ENCODE measurements at regions not wholly inside any gene's neighbourhood (a gene's known extent, or its start where the extent isn't known, plus 50 kb on each side); places are given as distances from the start of the nearest gene placed in this dataset.

DNA sequence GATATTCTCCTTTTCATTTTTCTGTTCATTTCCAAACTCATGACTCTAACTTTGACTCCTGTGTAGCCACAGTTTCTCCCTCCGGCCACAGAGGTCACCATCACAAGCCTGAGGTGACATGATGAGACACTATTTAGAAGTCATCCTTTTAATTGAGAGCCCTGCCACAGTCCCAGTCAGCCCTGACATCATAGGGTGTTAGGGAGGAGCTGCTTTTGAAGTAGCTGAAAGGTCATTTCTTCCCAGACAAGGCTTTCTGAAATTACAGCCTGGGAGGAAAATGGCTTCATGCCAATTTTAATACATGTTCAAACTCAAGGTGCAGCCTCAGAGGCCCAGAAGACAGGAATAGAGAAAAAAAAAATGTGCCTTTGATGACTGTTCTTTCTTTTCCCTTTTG is 532.8 kb upstream of the TGFBR2 start:
- no peak overlapping the region for H3K4me3 ChIP-seq (replicated peaks in 1 of 3; ENCODE audit: low read depth in 2 of 3, low read length in 3 of 3)
- no peak for DNase-seq
- no peaks in the 10 kb centered on the region for H3K9me3 Mint-ChIP-seq
- H3K27me3 ChIP-seq (ENCODE audit: control insufficient read depth in 2 of 2, insufficient read depth in 2 of 2, low read length in 2 of 2): no peaks in the 10 kb centered on the region
- no peaks in the 10 kb centered on the region for H3K9me3 ChIP-seq (replicated peaks in 1 of 2; ENCODE audit: control insufficient read depth in 1 of 2, insufficient read depth in 1 of 2, low read length in 2 of 2)
- no peaks in the 10 kb centered on the region for H3K4me1 Mint-ChIP-seq
- no peak overlapping the region for H3K4me3 Mint-ChIP-seq
- no peaks in the 10 kb centered on the region for H3K36me3 ChIP-seq (replicated peaks in 1 of 2; ENCODE audit: control insufficient read depth in 1 of 2, insufficient read depth in 2 of 2, low read length in 2 of 2)
- no peaks in the 10 kb centered on the region for H3K36me3 Mint-ChIP-seq
- no peak overlapping the region for H2AFZ ChIP-seq (ENCODE audit: insufficient read depth, low read depth, low read length, poor library complexity, severe bottlenecking)
- no peak overlapping the region for H3K9ac ChIP-seq (ENCODE audit: insufficient read depth, low read length, poor library complexity, severe bottlenecking)
- no peak overlapping the region for H3K27ac ChIP-seq (ENCODE audit: low read depth in 1 of 2, low read length in 2 of 2)
- TF ChIP-seq, protein P1, sequence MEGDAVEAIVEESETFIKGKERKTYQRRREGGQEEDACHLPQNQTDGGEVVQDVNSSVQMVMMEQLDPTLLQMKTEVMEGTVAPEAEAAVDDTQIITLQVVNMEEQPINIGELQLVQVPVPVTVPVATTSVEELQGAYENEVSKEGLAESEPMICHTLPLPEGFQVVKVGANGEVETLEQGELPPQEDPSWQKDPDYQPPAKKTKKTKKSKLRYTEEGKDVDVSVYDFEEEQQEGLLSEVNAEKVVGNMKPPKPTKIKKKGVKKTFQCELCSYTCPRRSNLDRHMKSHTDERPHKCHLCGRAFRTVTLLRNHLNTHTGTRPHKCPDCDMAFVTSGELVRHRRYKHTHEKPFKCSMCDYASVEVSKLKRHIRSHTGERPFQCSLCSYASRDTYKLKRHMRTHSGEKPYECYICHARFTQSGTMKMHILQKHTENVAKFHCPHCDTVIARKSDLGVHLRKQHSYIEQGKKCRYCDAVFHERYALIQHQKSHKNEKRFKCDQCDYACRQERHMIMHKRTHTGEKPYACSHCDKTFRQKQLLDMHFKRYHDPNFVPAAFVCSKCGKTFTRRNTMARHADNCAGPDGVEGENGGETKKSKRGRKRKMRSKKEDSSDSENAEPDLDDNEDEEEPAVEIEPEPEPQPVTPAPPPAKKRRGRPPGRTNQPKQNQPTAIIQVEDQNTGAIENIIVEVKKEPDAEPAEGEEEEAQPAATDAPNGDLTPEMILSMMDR (IDR thresholded peaks at IDR 0.05): no peak
- H3K4me2 ChIP-seq (replicated peaks; ENCODE audit: extremely low read depth, low read length, poor library complexity, severe bottlenecking): no peak overlapping the region
- H3K27ac Mint-ChIP-seq: no peak overlapping the region
- peaks cover 0 to 2% (median 0%) of the 10 kb centered on the region in 3 donors for H3K27me3 Mint-ChIP-seq (ENCODE audit: low read depth in 3 of 3)
- H4K20me1 ChIP-seq (ENCODE audit: insufficient read depth, low read length): no peaks in the 10 kb centered on the region
- 100% methylated on average over 1 of the region's 1 CpG for WGBS (ENCODE audit: insufficient coverage)
- no peaks in the 10 kb centered on the region for H3K79me2 ChIP-seq (ENCODE audit: insufficient read depth, low read length)
- intact Hi-C loops (cut with micrococcal nuclease): no loop called here
- H3K4me1 ChIP-seq (ENCODE audit: control insufficient read depth in 1 of 2, insufficient read depth in 2 of 2, low read length in 2 of 2): no peaks in the 10 kb centered on the region

DNA sequence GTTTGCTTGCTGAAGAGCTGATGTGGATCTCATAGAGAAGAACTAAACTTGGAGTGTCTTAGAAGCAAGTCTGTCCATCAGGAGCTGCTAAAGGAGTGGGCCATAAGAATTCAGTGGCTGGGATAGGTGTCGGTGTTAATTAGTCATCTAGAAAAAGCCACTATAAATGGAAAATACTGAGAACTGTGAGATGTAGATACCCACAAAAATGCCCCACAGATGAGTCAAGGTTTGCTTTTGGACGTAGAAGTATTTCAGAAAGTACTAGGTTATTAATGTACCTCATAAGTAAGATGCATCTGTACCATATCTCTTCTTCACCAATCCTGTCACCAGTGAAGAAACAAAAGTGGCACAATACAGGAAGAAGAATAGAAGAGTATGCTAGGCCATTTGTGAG is 530.9 kb upstream of the TGFBR2 start:
- no peaks in the 10 kb centered on the region for H3K4me1 Mint-ChIP-seq
- TF ChIP-seq, protein P1 (IDR thresholded peaks at IDR 0.05): no peak
- no peak overlapping the region for H3K4me3 Mint-ChIP-seq
- peaks cover 0 to 2% (median 0%) of the 10 kb centered on the region in 3 donors for H3K27me3 Mint-ChIP-seq (ENCODE audit: low read depth in 3 of 3)
- no peaks in the 10 kb centered on the region for H3K4me1 ChIP-seq (ENCODE audit: control insufficient read depth in 1 of 2, insufficient read depth in 2 of 2, low read length in 2 of 2)
- no peak overlapping the region for H3K27ac ChIP-seq (ENCODE audit: low read depth in 1 of 2, low read length in 2 of 2)
- no peaks in the 10 kb centered on the region for H3K79me2 ChIP-seq (ENCODE audit: insufficient read depth, low read length)
- no peaks in the 10 kb centered on the region for H3K36me3 ChIP-seq (replicated peaks in 1 of 2; ENCODE audit: control insufficient read depth in 1 of 2, insufficient read depth in 2 of 2, low read length in 2 of 2)
- H3K9me3 ChIP-seq (replicated peaks in 1 of 2; ENCODE audit: control insufficient read depth in 1 of 2, insufficient read depth in 1 of 2, low read length in 2 of 2): no peaks in the 10 kb centered on the region
- no CpG with 5 or more reads among the region's 2 CpGs for WGBS (ENCODE audit: insufficient coverage)
- H3K27me3 ChIP-seq (ENCODE audit: control insufficient read depth in 2 of 2, insufficient read depth in 2 of 2, low read length in 2 of 2): no peaks in the 10 kb centered on the region
- intact Hi-C loops (cut with micrococcal nuclease): no loop called here
- no peak for DNase-seq
- no peaks in the 10 kb centered on the region for H4K20me1 ChIP-seq (ENCODE audit: insufficient read depth, low read length)
- H3K27ac Mint-ChIP-seq: no peak overlapping the region
- H3K4me2 ChIP-seq (replicated peaks; ENCODE audit: extremely low read depth, low read length, poor library complexity, severe bottlenecking): no peak overlapping the region
- no peak overlapping the region for H3K4me3 ChIP-seq (replicated peaks in 1 of 3; ENCODE audit: low read depth in 2 of 3, low read length in 3 of 3)
- H3K36me3 Mint-ChIP-seq: no peaks in the 10 kb centered on the region
- no peak overlapping the region for H3K9ac ChIP-seq (ENCODE audit: insufficient read depth, low read length, poor library complexity, severe bottlenecking)
- H2AFZ ChIP-seq (ENCODE audit: insufficient read depth, low read depth, low read length, poor library complexity, severe bottlenecking): no peak overlapping the region
- H3K9me3 Mint-ChIP-seq: no peaks in the 10 kb centered on the region

Data from CD14-positive monocyte (primary cell).